Hepatocyte (in vitro differentiated cells): ENCODE measurements at regions not wholly inside any gene's neighbourhood (a gene's known extent, or its start where the extent isn't known, plus 50 kb on each side); places are given as distances from the start of the nearest gene placed in this dataset.

ENCODE experiments used
- DNase-seq: peaks from one replicate; pipeline ENCODE4 v3.0.0-alpha.2; 2016; ENCODE audit warnings: low spot score
- H2AFZ ChIP-seq: fragments of 200-600 bp; sonication (generic); 2 replicates; pipeline ENCODE4 v1.6.0; 2016; ENCODE audit warnings: antibody characterized with exemption, mild to moderate bottlenecking
- H3K27ac ChIP-seq: fragments of 200-600 bp; sonication (generic); 2 replicates; pipeline ENCODE4 v1.5.1; 2016; ENCODE audit warnings: mild to moderate bottlenecking
- H3K27me3 ChIP-seq: fragments of 200-600 bp; sonication (generic); 2 replicates; pipeline ENCODE4 v1.6.1; 2016
- H3K36me3 ChIP-seq: fragments of 200-600 bp; sonication (generic); replicated peaks from 2 replicates; pipeline ENCODE4 v1.5.1; 2016; ENCODE audit warnings: low read depth; ENCODE audit not compliant: insufficient read depth
- H3K4me1 ChIP-seq: fragments of 200-600 bp; sonication (generic); 2 replicates; pipeline ENCODE4 v1.5.1; 2016; ENCODE audit warnings: mild to moderate bottlenecking, moderate library complexity; ENCODE audit not compliant: insufficient read depth
- H3K4me2 ChIP-seq: fragments of 200-600 bp; sonication (generic); 2 replicates; pipeline ENCODE4 v1.6.0; 2016
- H3K4me3 ChIP-seq: fragments of 200-600 bp; sonication (generic); 2 replicates; pipeline ENCODE4 v1.5.1; 2016; ENCODE audit warnings: mild to moderate bottlenecking
- H3K79me2 ChIP-seq: fragments of 200-600 bp; sonication (generic); 2 replicates; pipeline ENCODE4 v1.6.0; 2017; ENCODE audit warnings: mild to moderate bottlenecking
- H3K9me2 ChIP-seq: fragments of 200-600 bp; sonication (generic); replicated peaks from 2 replicates; pipeline ENCODE4 v1.6.0; 2017; ENCODE audit warnings: mild to moderate bottlenecking; ENCODE audit not compliant: insufficient read depth
- H3K9me3 ChIP-seq: fragments of 200-600 bp; sonication (generic); 2 replicates; pipeline ENCODE4 v1.5.1; 2016; ENCODE audit warnings: low read depth, mild to moderate bottlenecking
- H4K20me1 ChIP-seq: fragments of 200-600 bp; sonication (generic); 2 replicates; pipeline ENCODE4 v1.6.0; 2016; ENCODE audit warnings: mild to moderate bottlenecking; ENCODE audit not compliant: insufficient read depth, poor library complexity, severe bottlenecking
- EZH2 ChIP-seq: fragments of 200-600 bp; sonication (generic); IDR thresholded peaks from 2 replicates; pipeline ENCODE4 v1.6.1; 2016; ENCODE audit warnings: antibody characterized with exemption, mild to moderate bottlenecking, borderline replicate concordance
- EZH2phosphoT487 ChIP-seq: fragments of 200-600 bp; sonication (generic); IDR thresholded peaks from one replicate; pipeline ENCODE4 v1.6.1; 2018; ENCODE audit warnings: antibody characterized with exemption, mild to moderate bottlenecking, low read depth, moderate library complexity; ENCODE audit not compliant: unreplicated experiment, severe bottlenecking
- WGBS: methylation state at CpG from one replicate; pipeline ENCODE4 v1.1.6; 2016; ENCODE audit warnings: low lambda C conversion rate; ENCODE audit errors: missing lambda C conversion rate; 5-methylcytosine and 5-hydroxymethylcytosine counted together
- TF ChIP-seq, protein P1 (sequence below): fragments of 200-600 bp; sonication (generic); IDR thresholded peaks from 2 replicates; pipeline ENCODE4 v1.5.1; 2016; ENCODE audit warnings: antibody characterized with exemption, mild to moderate bottlenecking; ENCODE audit not compliant: poor library complexity

DNA sequence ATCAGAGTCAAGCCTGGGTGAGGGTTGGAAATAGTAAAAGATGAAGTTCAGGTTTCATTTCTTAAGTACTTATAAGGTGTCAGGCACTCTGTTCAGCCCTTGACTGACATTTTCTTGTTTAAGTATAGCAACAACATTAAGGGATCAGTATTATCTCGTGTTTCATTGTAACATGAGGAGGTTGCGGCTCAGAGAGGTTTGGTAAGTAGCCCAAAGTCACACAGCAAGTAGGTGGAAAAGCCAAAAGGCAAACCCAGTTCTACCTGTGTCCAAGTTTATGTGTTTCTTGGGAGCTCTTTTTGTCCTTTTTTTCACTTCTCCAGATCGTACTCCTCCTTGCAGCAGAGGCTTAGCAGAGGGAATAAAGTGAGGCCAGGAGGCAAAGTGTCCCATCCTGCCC is 337.5 kb upstream of the KLF3 start:
- Histone ChIP-seq H3K27ac (no peak overlapping the region), H2AFZ (no peak overlapping the region), H4K20me1 (no peaks in the 10 kb centered on the region), H3K9me2 (no peaks in the 10 kb centered on the region), H3K9me3 (no peaks in the 10 kb centered on the region), H3K27me3 (no peaks in the 10 kb centered on the region), H3K79me2 (no peaks in the 10 kb centered on the region), H3K4me1 (no peaks in the 10 kb centered on the region), H3K4me2 (no peak overlapping the region), H3K36me3 (no peaks in the 10 kb centered on the region), H3K4me3 (no peak overlapping the region)
- WGBS: 97% methylated on average over 3 of the region's 3 CpGs
- TF ChIP-seq EZH2phosphoT487: no peak
- TF ChIP-seq, protein P1, sequence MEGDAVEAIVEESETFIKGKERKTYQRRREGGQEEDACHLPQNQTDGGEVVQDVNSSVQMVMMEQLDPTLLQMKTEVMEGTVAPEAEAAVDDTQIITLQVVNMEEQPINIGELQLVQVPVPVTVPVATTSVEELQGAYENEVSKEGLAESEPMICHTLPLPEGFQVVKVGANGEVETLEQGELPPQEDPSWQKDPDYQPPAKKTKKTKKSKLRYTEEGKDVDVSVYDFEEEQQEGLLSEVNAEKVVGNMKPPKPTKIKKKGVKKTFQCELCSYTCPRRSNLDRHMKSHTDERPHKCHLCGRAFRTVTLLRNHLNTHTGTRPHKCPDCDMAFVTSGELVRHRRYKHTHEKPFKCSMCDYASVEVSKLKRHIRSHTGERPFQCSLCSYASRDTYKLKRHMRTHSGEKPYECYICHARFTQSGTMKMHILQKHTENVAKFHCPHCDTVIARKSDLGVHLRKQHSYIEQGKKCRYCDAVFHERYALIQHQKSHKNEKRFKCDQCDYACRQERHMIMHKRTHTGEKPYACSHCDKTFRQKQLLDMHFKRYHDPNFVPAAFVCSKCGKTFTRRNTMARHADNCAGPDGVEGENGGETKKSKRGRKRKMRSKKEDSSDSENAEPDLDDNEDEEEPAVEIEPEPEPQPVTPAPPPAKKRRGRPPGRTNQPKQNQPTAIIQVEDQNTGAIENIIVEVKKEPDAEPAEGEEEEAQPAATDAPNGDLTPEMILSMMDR: no peak
- TF ChIP-seq EZH2: no peak
- no peak for DNase-seq

DNA sequence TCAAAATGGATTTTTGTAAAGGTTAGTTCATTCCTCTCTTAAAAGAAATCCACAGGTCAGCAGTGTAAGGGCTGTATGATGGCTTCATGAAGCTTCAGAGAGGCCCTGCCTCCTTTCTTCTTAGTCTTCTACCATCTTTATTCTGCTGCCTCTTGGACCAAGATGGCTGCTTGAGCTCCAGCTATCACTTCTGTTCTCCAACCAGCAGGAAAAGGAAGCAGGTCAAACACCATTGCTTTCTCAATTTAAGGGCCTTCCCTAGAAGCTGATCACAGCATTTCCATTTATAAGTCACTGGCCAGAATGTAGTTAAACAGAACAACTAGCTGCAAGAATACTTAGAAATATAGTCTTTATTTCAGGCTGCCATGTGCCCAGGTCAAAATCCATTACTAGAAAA is 336.8 kb upstream of the KLF3 start:
- no peak for DNase-seq
- no peaks in the 10 kb centered on the region for H3K9me2 ChIP-seq
- no peak overlapping the region for H3K4me3 ChIP-seq
- H3K27me3 ChIP-seq: no peaks in the 10 kb centered on the region
- H2AFZ ChIP-seq: no peak overlapping the region
- H3K79me2 ChIP-seq: no peaks in the 10 kb centered on the region
- H3K9me3 ChIP-seq: no peaks in the 10 kb centered on the region
- no peak overlapping the region for H3K4me2 ChIP-seq
- H3K4me1 ChIP-seq: no peaks in the 10 kb centered on the region
- H3K36me3 ChIP-seq: no peaks in the 10 kb centered on the region
- TF ChIP-seq, protein P1: no peak
- TF ChIP-seq EZH2: no peak
- TF ChIP-seq EZH2phosphoT487: no peak
- H4K20me1 ChIP-seq: no peaks in the 10 kb centered on the region
- H3K27ac ChIP-seq: no peak overlapping the region

DNA sequence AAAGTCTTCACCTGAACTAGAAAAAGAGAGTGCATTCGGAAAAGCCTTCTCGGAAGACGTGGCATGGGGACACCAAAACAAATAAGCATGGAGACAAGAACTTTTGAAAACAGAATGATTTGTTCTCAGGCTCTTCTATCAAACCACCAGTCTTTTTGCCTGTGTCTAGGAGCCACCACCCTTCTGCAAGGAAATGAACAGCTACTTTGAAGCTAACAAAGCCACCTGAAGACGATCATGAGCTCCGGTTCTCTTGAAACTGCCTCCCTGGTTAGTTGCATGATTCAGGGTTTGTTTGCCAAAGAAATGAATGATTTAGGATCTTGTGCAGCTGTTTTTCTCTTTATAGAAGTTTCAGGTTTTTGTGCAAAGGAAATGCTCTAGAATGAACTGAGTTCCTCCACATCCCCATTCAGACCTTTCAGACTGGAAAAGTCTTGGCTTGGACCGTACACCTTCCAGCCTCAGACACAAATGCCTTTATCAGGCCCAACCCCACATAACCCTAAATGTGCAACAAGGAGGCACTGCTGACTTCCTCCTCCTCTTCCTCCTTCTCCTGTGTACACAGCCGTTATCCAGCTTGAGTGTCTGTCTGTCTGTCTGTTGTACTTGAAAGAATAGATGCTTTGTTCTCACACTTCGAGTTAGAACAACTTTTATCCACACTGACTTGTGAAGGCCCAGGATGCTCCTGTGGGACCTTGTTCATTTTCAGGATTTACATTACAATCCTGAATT is 334.8 kb upstream of the KLF3 start:
- DNase-seq: no peak
- no peaks in the 10 kb centered on the region for H3K79me2 ChIP-seq
- 73% methylated on average over 8 of the region's 8 CpGs for WGBS

More for the DNA sequence above, 334.8 kb upstream of the KLF3 start:
- Histone ChIP-seq H3K4me1 (no peaks in the 10 kb centered on the region), H3K9me2 (no peaks in the 10 kb centered on the region), H3K27me3 (no peaks in the 10 kb centered on the region), H3K27ac (no peak overlapping the region), H3K4me3 (no peak overlapping the region), H3K36me3 (no peaks in the 10 kb centered on the region), H4K20me1 (no peaks in the 10 kb centered on the region), H3K4me2 (no peak overlapping the region), H2AFZ (no peak overlapping the region), H3K9me3 (no peaks in the 10 kb centered on the region)
- TF ChIP-seq EZH2 (no peak), EZH2phosphoT487 (no peak)
- TF ChIP-seq, protein P1: no peak
